Psoas muscle (tissue), 7 donors: ENCODE measurements at regions not wholly inside any gene's neighbourhood (a gene's known extent, or its start where the extent isn't known, plus 50 kb on each side); places are given as distances from the start of the nearest gene placed in this dataset.
"Not testable (repeated sequence)": the region's sequence is repeated elsewhere in the genome, so short reads cannot be mapped to it uniquely, and the experiment has no call there.

Source experiments
- ATAC-seq, 4 donors: fragments of 200-7000 bp; cut with Tn5 transposase; one replicate each; pipeline ENCODE4 v1.9.1; 2020; ENCODE audit warnings: moderate library complexity in 3 of 4, mild to moderate bottlenecking in 2 of 4
- DNase-seq, 2 donors: peaks; one replicate each; pipeline ENCODE4 v3.0.0-alpha.2; 2020
- H3K27ac ChIP-seq: fragments of 200-600 bp; one replicate; pipeline ENCODE4 v1.8.0; 2022
- H3K27me3 ChIP-seq, 3 donors: fragments of 200-600 bp in 1 of 3; one replicate each; pipeline versions ENCODE4 v1.6.1 to v1.8.0; 2013 to 2022; ENCODE audit warnings: low read length in 2 of 3, mild to moderate bottlenecking in 2 of 3, moderate library complexity in 1 of 3; ENCODE audit not compliant: insufficient read depth in 3 of 3
- H3K36me3 ChIP-seq, 2 donors: fragments of 200-600 bp in 1 of 2; one replicate each; pipeline versions ENCODE4 v1.6.1 to v1.8.0; 2013 to 2022; ENCODE audit warnings: low read depth in 1 of 2, mild to moderate bottlenecking in 1 of 2, moderate library complexity in 1 of 2; ENCODE audit not compliant: insufficient read depth in 1 of 2
- H3K4me1 ChIP-seq: fragments of 200-600 bp; one replicate; pipeline ENCODE4 v1.8.0; 2022
- H3K4me3 ChIP-seq: fragments of 200-600 bp; one replicate; pipeline ENCODE4 v1.8.0; 2022; ENCODE audit warnings: mild to moderate bottlenecking
- H3K9me3 ChIP-seq: fragments of 200-600 bp; one replicate; pipeline ENCODE4 v1.8.0; 2022
- WGBS, 3 donors: extraction: QIAGEN DNeasy Blood & Tissue Kit; methylation state at CpG; one replicate each; pipeline versions ENCODE4 v1.1.6 to v1.1.7; 2013; 5-methylcytosine and 5-hydroxymethylcytosine counted together
- intact Hi-C, 2 donors: fragments of 100-400 bp; cut with DNase I; formaldehyde crosslinking; loops; one replicate each; pipeline versions ENCODE4 v1.11.0 to v1.14.2; 2022
- TF ChIP-seq, protein P1 (sequence below): fragments of 200-600 bp; IDR thresholded peaks from one replicate; pipeline ENCODE4 v1.8.0; 2022; ENCODE audit warnings: antibody characterized with exemption
- donor health status: healthy with polysubstance abuse.
- donor health status: DM: no; HTN: no; CAD: no; lungs with moderate emphysema.
- donor health status: Bipolar disorder and iron deficiency.
- donor health status: healthy.
- donor health status: DM: yes; HTN: yes; CAD: no.
- donor health status: DM: no; HTN: no; CAD: no.
- donor health status: DM: yes; HTN: yes; CAD: no.

DNA sequence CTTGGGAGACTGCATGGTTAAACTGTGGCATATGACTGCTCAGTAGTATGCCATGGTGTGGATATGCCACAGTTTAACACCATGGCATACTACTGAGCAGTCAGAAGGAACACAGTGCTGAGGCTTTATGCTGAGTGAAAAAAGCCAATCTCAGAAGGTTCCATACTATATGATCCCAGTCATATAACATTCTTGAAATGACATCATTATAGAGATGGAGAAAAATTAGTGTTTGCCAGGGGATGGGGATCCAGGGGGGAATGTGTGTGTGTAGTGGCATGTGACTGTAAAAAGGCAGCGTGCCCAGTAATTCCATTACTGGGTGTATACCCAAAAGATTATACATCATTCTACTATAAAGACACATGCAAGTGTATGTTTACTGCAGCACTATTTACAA lies 85.8 kb downstream of the FOXF2 start:
- TF ChIP-seq, protein P1, sequence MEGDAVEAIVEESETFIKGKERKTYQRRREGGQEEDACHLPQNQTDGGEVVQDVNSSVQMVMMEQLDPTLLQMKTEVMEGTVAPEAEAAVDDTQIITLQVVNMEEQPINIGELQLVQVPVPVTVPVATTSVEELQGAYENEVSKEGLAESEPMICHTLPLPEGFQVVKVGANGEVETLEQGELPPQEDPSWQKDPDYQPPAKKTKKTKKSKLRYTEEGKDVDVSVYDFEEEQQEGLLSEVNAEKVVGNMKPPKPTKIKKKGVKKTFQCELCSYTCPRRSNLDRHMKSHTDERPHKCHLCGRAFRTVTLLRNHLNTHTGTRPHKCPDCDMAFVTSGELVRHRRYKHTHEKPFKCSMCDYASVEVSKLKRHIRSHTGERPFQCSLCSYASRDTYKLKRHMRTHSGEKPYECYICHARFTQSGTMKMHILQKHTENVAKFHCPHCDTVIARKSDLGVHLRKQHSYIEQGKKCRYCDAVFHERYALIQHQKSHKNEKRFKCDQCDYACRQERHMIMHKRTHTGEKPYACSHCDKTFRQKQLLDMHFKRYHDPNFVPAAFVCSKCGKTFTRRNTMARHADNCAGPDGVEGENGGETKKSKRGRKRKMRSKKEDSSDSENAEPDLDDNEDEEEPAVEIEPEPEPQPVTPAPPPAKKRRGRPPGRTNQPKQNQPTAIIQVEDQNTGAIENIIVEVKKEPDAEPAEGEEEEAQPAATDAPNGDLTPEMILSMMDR: no peak
- no peaks in the 10 kb centered on the region for H3K36me3 ChIP-seq
- ATAC-seq (no peak), DNase-seq (no peak)
- no peak overlapping the region for H3K27ac ChIP-seq
- no peaks in the 10 kb centered on the region for H3K4me1 ChIP-seq
- intact Hi-C loops: no loop called here
- 73 to 93% (median 87%) methylated on average over 1 of the region's 1 CpG for WGBS, 3 donors
- H3K4me3 ChIP-seq: no peak overlapping the region
- no peaks in the 10 kb centered on the region for H3K27me3 ChIP-seq
- H3K9me3 ChIP-seq: no peaks in the 10 kb centered on the region

DNA sequence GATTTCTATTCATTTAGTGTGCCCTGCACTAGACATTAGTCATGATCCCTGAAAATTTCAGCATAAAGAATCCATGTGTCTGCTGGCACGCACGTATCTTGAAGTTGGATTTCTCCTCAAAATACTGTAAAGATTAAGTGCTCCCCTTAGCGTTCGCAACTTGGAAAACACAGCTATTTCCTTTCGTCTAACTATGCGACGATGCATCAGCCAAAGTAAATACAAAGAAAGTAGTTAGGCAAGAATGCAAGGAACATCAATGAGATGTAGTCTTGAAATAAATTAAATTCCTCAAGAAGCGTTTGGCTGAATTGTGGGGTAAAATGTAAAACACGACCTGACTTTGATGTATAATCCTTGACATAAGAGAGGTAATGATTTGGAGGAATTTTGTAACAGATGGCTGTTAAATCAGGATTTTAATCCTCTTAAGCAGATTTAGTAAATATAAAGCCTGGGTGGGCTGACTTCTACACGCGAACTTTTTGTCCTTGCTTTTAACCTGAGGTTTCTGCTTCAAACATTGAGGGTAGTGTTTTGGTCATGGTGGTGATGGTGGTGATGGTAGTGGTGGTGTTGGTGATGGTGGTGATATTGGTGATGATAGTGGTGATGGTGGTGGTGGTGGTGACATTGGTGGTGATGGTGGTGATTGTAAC lies 88.2 kb downstream of the FOXF2 start:
- no peaks in the 10 kb centered on the region for H3K27me3 ChIP-seq
- no peaks in the 10 kb centered on the region for H3K36me3 ChIP-seq
- ATAC-seq: no peak
- intact Hi-C loops: no loop called here
- H3K4me3 ChIP-seq: no peak overlapping the region
- TF ChIP-seq, protein P1: no peak
- DNase-seq: no peak
- 66 to 80% (median 73%) methylated on average over 11 of the region's 11 CpGs for WGBS, 3 donors
- H3K27ac ChIP-seq: no peak overlapping the region
- no peaks in the 10 kb centered on the region for H3K4me1 ChIP-seq
- H3K9me3 ChIP-seq: no peaks in the 10 kb centered on the region

DNA sequence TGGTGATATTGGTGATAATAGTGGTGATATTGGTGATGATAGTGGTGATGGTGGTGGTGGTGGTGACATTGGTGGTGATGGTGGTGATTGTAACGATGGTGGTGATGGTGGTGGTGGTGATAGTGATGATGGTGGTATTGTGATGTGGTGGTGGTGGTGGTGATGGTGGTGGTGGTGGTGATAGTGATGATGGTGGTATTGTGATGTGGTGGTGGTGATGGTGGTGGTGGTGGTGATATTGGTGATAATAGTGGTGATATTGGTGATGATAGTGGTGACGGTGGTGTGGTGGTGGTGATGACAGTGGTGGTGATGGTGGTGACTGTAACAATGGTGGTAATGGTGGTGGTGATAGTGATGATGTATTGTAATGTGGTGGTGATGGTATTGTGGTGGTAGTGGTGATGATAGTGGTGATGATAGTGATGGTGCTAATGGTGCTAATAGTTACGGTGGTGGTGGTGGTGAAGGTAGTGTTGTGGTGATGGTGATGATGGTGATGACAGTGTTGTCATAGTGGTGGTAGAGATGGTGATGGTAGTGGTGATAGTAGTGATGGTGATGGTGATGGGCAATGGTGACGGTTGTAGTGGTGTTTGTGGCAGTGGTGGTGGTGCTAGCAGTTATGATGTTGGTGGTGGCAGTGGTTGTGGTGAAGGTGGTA lies 88.9 kb downstream of the FOXF2 start:
- intact Hi-C loops, DNase-seq, H3K27ac ChIP-seq, H3K9me3 ChIP-seq, H3K4me3 ChIP-seq, H3K36me3 ChIP-seq, H3K4me1 ChIP-seq, ATAC-seq, H3K27me3 ChIP-seq: not testable (repeated sequence)
- WGBS, 3 donors: 65 to 91% (median 77%) methylated on average over 3 to 4 of the region's 4 CpGs

DNA sequence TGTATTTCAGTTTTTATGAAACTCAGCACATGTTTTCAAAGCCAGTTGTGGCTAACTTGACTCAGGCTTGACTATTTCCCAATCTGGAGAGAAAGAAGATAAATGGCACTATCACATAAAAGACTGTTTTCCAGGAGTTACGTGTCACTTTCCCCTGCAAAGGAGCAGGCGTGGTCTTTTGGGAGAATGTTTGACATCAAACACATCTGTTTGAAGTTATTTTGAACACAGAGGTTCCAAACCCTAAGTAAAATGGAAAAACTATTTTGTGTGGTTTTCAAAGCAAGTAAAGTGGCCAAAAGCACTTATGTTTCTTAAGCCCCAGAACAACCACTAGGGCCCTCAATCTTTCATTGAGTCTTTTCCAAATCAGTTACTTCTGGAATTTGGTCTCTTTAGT lies 89.7 kb downstream of the FOXF2 start:
- Histone ChIP-seq H3K36me3 (no peaks in the 10 kb centered on the region), H3K9me3 (no peaks in the 10 kb centered on the region), H3K4me3 (no peak overlapping the region), H3K4me1 (no peaks in the 10 kb centered on the region), H3K27me3 (no peaks in the 10 kb centered on the region), H3K27ac (no peak overlapping the region)
- intact Hi-C loops: no loop called here
- no peak for DNase-seq
- no peak for ATAC-seq
- TF ChIP-seq, protein P1: no peak
- 46 to 54% (median 48%) methylated on average over 2 of the region's 2 CpGs for WGBS, 3 donors

DNA sequence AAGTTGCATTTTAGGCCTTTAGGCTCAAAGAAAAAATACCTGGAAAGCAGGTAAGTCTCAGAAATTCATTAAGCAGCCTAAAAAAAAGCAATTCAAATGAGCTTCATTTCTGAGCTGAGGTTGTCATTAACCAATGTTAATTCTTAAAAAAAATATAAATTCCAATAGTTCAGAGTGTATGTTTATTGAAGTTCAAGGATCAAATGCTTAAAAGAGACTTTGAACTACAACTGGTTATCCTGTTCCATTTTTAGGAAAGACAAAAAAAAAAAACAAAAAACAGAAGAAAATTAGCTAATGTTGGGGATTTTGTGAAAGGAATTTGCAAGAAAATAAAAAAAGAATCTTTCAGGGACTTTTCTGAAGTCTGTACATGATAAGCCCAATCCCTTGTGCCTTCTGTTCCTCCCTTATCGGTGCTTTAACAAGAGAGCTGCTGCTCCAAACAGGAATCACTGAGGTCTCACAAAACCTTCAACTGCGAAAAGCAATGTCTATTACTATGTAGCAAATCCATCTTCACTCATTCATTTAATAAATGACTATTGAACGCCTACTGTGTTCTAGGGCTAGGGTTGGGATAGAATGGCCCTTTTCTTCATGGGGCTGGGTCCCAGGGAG lies 90.3 kb downstream of the FOXF2 start:
- intact Hi-C loops: no loop called here
- WGBS, 3 donors: 73 to 96% (median 95%) methylated on average over 3 of the region's 3 CpGs
- no peak for DNase-seq
- no peaks in the 10 kb centered on the region for H3K36me3 ChIP-seq
- no peaks in the 10 kb centered on the region for H3K27me3 ChIP-seq
- no peak overlapping the region for H3K27ac ChIP-seq
- H3K4me3 ChIP-seq: no peak overlapping the region
- TF ChIP-seq, protein P1: no peak
- ATAC-seq: no peak
- no peaks in the 10 kb centered on the region for H3K9me3 ChIP-seq
- no peaks in the 10 kb centered on the region for H3K4me1 ChIP-seq
